ENCODE measurements at regions not wholly inside any gene's neighbourhood (a gene's known extent, or its start where the extent isn't known, plus 50 kb on each side); places are given as distances from the start of the nearest gene placed in this dataset.
A peak's percentile ranks its signal among the peaks of the same experiment; 100 is the strongest.

GRCh38 chr7:25780904-25781303 is 371.1 kb upstream of the NFE2L3 start:
- DNase-seq (ENCODE audit: low read depth), result no peak

- DNase-seq (ENCODE audit: low read depth), result no peak
Observed at GRCh38 chr7:25781704-25782103, 370.3 kb upstream of the NFE2L3 start.

- no peak for DNase-seq (ENCODE audit: low read depth)
Observed at GRCh38 chr7:25786936-25787335, 365.1 kb upstream of the NFE2L3 start.

- no peak for DNase-seq (ENCODE audit: low read depth)
Observed at GRCh38 chr7:25787336-25787735, 364.7 kb upstream of the NFE2L3 start.

- DNase-seq (ENCODE audit: low read depth), result no peak
Observed at GRCh38 chr7:25788371-25788770, 363.6 kb upstream of the NFE2L3 start.

GRCh38 chr7:25788961-25789620 is 362.9 kb upstream of the NFE2L3 start:
- DNase-seq (ENCODE audit: low read depth), result no peak

GRCh38 chr7:25789701-25790640 is 362.0 kb upstream of the NFE2L3 start:
- peak; percentile 28 for DNase-seq (ENCODE audit: low read depth)

- DNase-seq (ENCODE audit: low read depth), result no peak
Observed at GRCh38 chr7:25790963-25791362, 361.0 kb upstream of the NFE2L3 start.

- no peak for DNase-seq (ENCODE audit: low read depth)
Observed at GRCh38 chr7:25792586-25792985, 359.4 kb upstream of the NFE2L3 start.

GRCh38 chr7:25795824-25796235 is 356.2 kb upstream of the NFE2L3 start:
- DNase-seq (ENCODE audit: low read depth), result no peak

GRCh38 chr7:25798344-25798743 is 353.7 kb upstream of the NFE2L3 start:
- no peak for DNase-seq (ENCODE audit: low read depth)

- no peak for DNase-seq (ENCODE audit: low read depth)
Observed at GRCh38 chr7:25801214-25801613, 350.8 kb upstream of the NFE2L3 start.

- DNase-seq (ENCODE audit: low read depth), result no peak
Observed at GRCh38 chr7:25802057-25802456, 349.9 kb upstream of the NFE2L3 start.

GRCh38 chr7:25802473-25802872 is 349.5 kb upstream of the NFE2L3 start:
- DNase-seq (ENCODE audit: low read depth), result no peak

- DNase-seq (ENCODE audit: low read depth), result no peak
Observed at GRCh38 chr7:25803117-25803887, 348.7 kb upstream of the NFE2L3 start.

GRCh38 chr7:25804154-25804553 is 347.8 kb upstream of the NFE2L3 start:
- DNase-seq (ENCODE audit: low read depth), result no peak

GRCh38 chr7:25805027-25805687 is 346.8 kb upstream of the NFE2L3 start:
- peak; percentile 89 for DNase-seq (ENCODE audit: low read depth)

GRCh38 chr7:25807086-25807611 is 344.8 kb upstream of the NFE2L3 start:
- peak; percentile 33 for DNase-seq (ENCODE audit: low read depth)

GRCh38 chr7:25809441-25809840 is 342.6 kb upstream of the NFE2L3 start:
- DNase-seq (ENCODE audit: low read depth), result peak; percentile 86

GRCh38 chr7:25812086-25812850 is 339.7 kb upstream of the NFE2L3 start:
- DNase-seq (ENCODE audit: low read depth), result no peak

- DNase-seq (ENCODE audit: low read depth), result no peak
Observed at GRCh38 chr7:25813381-25813780, 338.6 kb upstream of the NFE2L3 start.
